ENCODE measurements at regions not wholly inside any gene's neighbourhood (a gene's known extent, or its start where the extent isn't known, plus 50 kb on each side); places are given as distances from the start of the nearest gene placed in this dataset.
"Not testable (repeated sequence)": the region's sequence is repeated elsewhere in the genome, so short reads cannot be mapped to it uniquely, and the experiment has no call there.

- not testable (repeated sequence) for DNase-seq
Observed at GRCh38 chr22:12279512-12280474, 3248.2 kb upstream of the OR11H1 start.

GRCh38 chr22:12284690-12285089, 3243.3 kb upstream of the OR11H1 start:
- DNase-seq: peak; percentile 2

DNA sequence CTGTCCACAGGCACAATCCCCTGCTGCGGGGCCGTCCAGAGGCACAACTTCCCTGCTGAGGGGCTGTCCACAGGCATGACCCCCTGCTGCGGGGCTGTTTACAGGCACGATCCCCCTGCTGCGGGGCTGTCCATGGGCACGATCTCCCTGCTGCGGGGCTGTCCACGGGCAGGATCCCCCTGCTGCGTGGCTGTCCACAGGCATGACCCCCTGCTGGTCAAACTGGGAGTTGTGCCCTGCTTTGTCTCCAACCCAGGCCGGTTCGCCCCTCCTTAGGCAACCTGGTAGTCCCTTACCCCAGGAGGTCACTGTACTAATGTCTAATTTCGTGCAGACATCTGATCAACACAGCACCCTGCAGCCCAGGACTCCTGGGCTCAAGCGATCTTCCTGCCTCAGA, 3230.6 kb upstream of the OR11H1 start:
- DNase-seq: not testable (repeated sequence)

All from activated CD4-positive, alpha-beta T cell treated with anti-CD3 and anti-CD28 coated beads, Interleukin-2, amount 50 U/mL, for 16 hours (primary cell).